ENCODE measurements at regions not wholly inside any gene's neighbourhood (a gene's known extent, or its start where the extent isn't known, plus 50 kb on each side); places are given as distances from the start of the nearest gene placed in this dataset.

GRCh38 chr2:236763857-236764256 is 194.2 kb downstream of the ACKR3 start:
- no peak overlapping the region for H2AFZ ChIP-seq (ENCODE audit: low read depth)
- H3K9me3 ChIP-seq, result no peaks in the 10 kb centered on the region
- no peak overlapping the region for H3K9ac ChIP-seq
- no peaks in the 10 kb centered on the region for H3K36me3 ChIP-seq (replicated peaks in 1 of 2; ENCODE audit: control insufficient read depth in 1 of 2, insufficient read depth in 2 of 2, low read length in 1 of 2)
- H3K4me2 ChIP-seq, result no peak overlapping the region
- ChIA-PET CTCF (no interaction called here), POLR2A (no interaction called here)
- no peaks in the 10 kb centered on the region for H3F3A ChIP-seq (replicated peaks; ENCODE audit: insufficient read depth)
- peaks cover 0 to under 1% of the 10 kb centered on the region in 2 experiments; a peak in 1 of 4 replicates for H3K4me1 ChIP-seq (ENCODE audit: control insufficient read depth in 1 of 2, insufficient read depth in 2 of 2, low read depth in 1 of 2, low read length in 1 of 2)
- no peaks in the 10 kb centered on the region; the same call in 1 of the 2 replicates for H3K27me3 ChIP-seq (ENCODE audit: insufficient read depth)
- WGBS (ENCODE audit: low lambda C conversion rate), result 50% methylated on average over 6 of the region's 6 CpGs
- DNase-seq, result no peak
- no peak overlapping the region for H3K27ac ChIP-seq (ENCODE audit: low read depth in 2 of 2, low read length in 1 of 2)
- no peak for TF ChIP-seq JUND (IDR thresholded peaks at IDR 0.05)
- TF ChIP-seq EP300 (IDR thresholded peaks at IDR 0.05; ENCODE audit: borderline replicate concordance in 1 of 2, low read depth in 1 of 2, low read length in 1 of 2), result no peak
- TF ChIP-seq USF1 (IDR thresholded peaks at IDR 0.05; ENCODE audit: borderline replicate concordance, low read depth), result no peak
- TF ChIP-seq GATA2 (CRISPR knock-in tag; IDR thresholded peaks at IDR 0.05), result no peak
- TF ChIP-seq POLR2AphosphoS5 (IDR thresholded peaks at IDR 0.05; ENCODE audit: low read depth, low read length), result no peak
- no peak for TF ChIP-seq SMC3 (IDR thresholded peaks at IDR 0.05; ENCODE audit: low read depth, low read length)
- H3K4me3 ChIP-seq (ENCODE audit: low read depth in 2 of 2, low read length in 1 of 2), result no peak overlapping the region
- no peaks in the 10 kb centered on the region for H3K79me2 ChIP-seq (ENCODE audit: insufficient read depth)
- H3K9me2 ChIP-seq, result no peaks in the 10 kb centered on the region
- no peaks in the 10 kb centered on the region for H4K20me1 ChIP-seq (ENCODE audit: insufficient read depth)

- no peak overlapping the region for H3K4me2 ChIP-seq
- DNase-seq, result no peak
- POLR2A ChIA-PET, result no interaction called here
- no peak overlapping the region for H3K27ac ChIP-seq (ENCODE audit: low read depth in 2 of 2, low read length in 1 of 2)
- TF ChIP-seq FOXM1 (IDR thresholded peaks at IDR 0.05; ENCODE audit: low read depth), result no peak
- no peak for TF ChIP-seq ELF1 (IDR thresholded peaks at IDR 0.05)
- TF ChIP-seq NRF1 (IDR thresholded peaks at IDR 0.05; ENCODE audit: low read depth, low read length), result no peak
- H3K9ac ChIP-seq, result no peak overlapping the region
- H3K4me1 ChIP-seq (ENCODE audit: control insufficient read depth in 1 of 2, insufficient read depth in 2 of 2, low read depth in 1 of 2, low read length in 1 of 2), result peaks cover 0 to 6% of the 10 kb centered on the region in 2 experiments; a peak in 1 of 4 replicates
- CTCF ChIA-PET, result no interaction called here
- no peak overlapping the region for H3K4me3 ChIP-seq (ENCODE audit: low read depth in 2 of 2, low read length in 1 of 2)
- no peaks in the 10 kb centered on the region for H4K20me1 ChIP-seq (ENCODE audit: insufficient read depth)
- no peaks in the 10 kb centered on the region for H3K79me2 ChIP-seq (ENCODE audit: insufficient read depth)
- H3K36me3 ChIP-seq (replicated peaks in 1 of 2; ENCODE audit: control insufficient read depth in 1 of 2, insufficient read depth in 2 of 2, low read length in 1 of 2), result no peaks in the 10 kb centered on the region
- no peak overlapping the region for H2AFZ ChIP-seq (ENCODE audit: low read depth)
- WGBS (ENCODE audit: low lambda C conversion rate), result 20% methylated on average over 2 of the region's 2 CpGs
- no peaks in the 10 kb centered on the region for H3K9me2 ChIP-seq
- no peaks in the 10 kb centered on the region; the same call in 1 of the 2 replicates for H3K27me3 ChIP-seq (ENCODE audit: insufficient read depth)
- H3K9me3 ChIP-seq, result no peaks in the 10 kb centered on the region
- H3F3A ChIP-seq (replicated peaks; ENCODE audit: insufficient read depth), result no peaks in the 10 kb centered on the region
Measured at GRCh38 chr2:236764716-236765115, 195.1 kb downstream of the ACKR3 start.

- H3K4me1 ChIP-seq (ENCODE audit: control insufficient read depth in 1 of 2, insufficient read depth in 2 of 2, low read depth in 1 of 2, low read length in 1 of 2), result peaks cover 0 to 8% of the 10 kb centered on the region in 2 experiments; a peak in 1 of 4 replicates
- DNase-seq, result no peak
- no peaks in the 10 kb centered on the region for H3K9me2 ChIP-seq
- no peak overlapping the region for H2AFZ ChIP-seq (ENCODE audit: low read depth)
- no peaks in the 10 kb centered on the region; the same call in 1 of the 2 replicates for H3K27me3 ChIP-seq (ENCODE audit: insufficient read depth)
- TF ChIP-seq MAX (IDR thresholded peaks at IDR 0.05; ENCODE audit: low read depth), result no peak
- no peak for TF ChIP-seq USF1 (IDR thresholded peaks at IDR 0.05; ENCODE audit: borderline replicate concordance, low read depth)
- TF ChIP-seq ELF1 (IDR thresholded peaks at IDR 0.05), result no peak
- no peak for TF ChIP-seq SMC3 (IDR thresholded peaks at IDR 0.05; ENCODE audit: low read depth, low read length)
- TF ChIP-seq PBX3 (IDR thresholded peaks at IDR 0.05), result no peak
- no peak for TF ChIP-seq NRF1 (IDR thresholded peaks at IDR 0.05; ENCODE audit: low read depth, low read length)
- TF ChIP-seq TCF12 (IDR thresholded peaks at IDR 0.05), result no peak
- no peak for TF ChIP-seq JUND (IDR thresholded peaks at IDR 0.05)
- TF ChIP-seq GABPA (IDR thresholded peaks at IDR 0.05; ENCODE audit: low read depth), result no peak
- TF ChIP-seq ZBTB33 (IDR thresholded peaks at IDR 0.05; ENCODE audit: borderline replicate concordance, low read depth), result no peak
- no peak overlapping the region for H3K9ac ChIP-seq
- no peak overlapping the region for H3K4me2 ChIP-seq
- no peak overlapping the region for H3K27ac ChIP-seq (ENCODE audit: low read depth in 2 of 2, low read length in 1 of 2)
- H3K36me3 ChIP-seq (replicated peaks in 1 of 2; ENCODE audit: control insufficient read depth in 1 of 2, insufficient read depth in 2 of 2, low read length in 1 of 2), result no peaks in the 10 kb centered on the region
- CTCF ChIA-PET, result no interaction called here
- no peak overlapping the region for H3K4me3 ChIP-seq (ENCODE audit: low read depth in 2 of 2, low read length in 1 of 2)
- no peaks in the 10 kb centered on the region for H3K9me3 ChIP-seq
- H4K20me1 ChIP-seq (ENCODE audit: insufficient read depth), result no peaks in the 10 kb centered on the region
- no peaks in the 10 kb centered on the region for H3K79me2 ChIP-seq (ENCODE audit: insufficient read depth)
- POLR2A ChIA-PET, result no interaction called here
- 21% methylated on average over 3 of the region's 3 CpGs for WGBS (ENCODE audit: low lambda C conversion rate)
- no peaks in the 10 kb centered on the region for H3F3A ChIP-seq (replicated peaks; ENCODE audit: insufficient read depth)
Measured at GRCh38 chr2:236765478-236765877, 195.9 kb downstream of the ACKR3 start.
